ENCODE measurements at regions not wholly inside any gene's neighbourhood (a gene's known extent, or its start where the extent isn't known, plus 50 kb on each side); places are given as distances from the start of the nearest gene placed in this dataset.

DNA sequence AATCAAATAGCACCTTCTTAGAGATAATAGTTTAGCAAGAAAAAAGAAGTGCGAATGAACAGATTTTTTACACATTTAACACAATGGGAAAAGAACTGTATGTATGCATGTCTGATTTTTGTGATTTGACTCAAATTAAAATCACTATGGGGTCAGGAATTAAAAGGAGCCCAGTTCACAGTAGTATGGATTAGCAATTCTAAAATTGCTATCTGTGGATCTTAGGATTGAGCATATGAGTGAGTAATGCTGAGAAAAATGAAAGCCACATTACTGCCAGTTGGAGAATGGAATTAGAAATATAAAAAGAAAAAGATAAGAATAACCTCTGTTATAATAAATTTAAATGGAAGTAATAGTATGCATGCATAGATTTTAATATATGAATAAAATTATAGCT lies 386.8 kb upstream of the PLSCR5 start:
- no peak for TF ChIP-seq CTCF (IDR thresholded peaks at IDR 0.05; ENCODE audit: insufficient read depth, low read depth, low read length, missing control alignments)
- H3K4me3 ChIP-seq (ENCODE audit: low read depth, low read length): no peak overlapping the region
- DNase-seq (ENCODE audit: low read depth): no peak

GRCh38 chr3:146975476-146975875 lies 370.3 kb upstream of the PLSCR5 start:
- DNase-seq (ENCODE audit: low read depth): no peak
- H3K4me3 ChIP-seq (ENCODE audit: low read depth, low read length): no peak overlapping the region
- no peak for TF ChIP-seq CTCF (IDR thresholded peaks at IDR 0.05; ENCODE audit: insufficient read depth, low read depth, low read length, missing control alignments)

- no peak for TF ChIP-seq CTCF (IDR thresholded peaks at IDR 0.05; ENCODE audit: insufficient read depth, low read depth, low read length, missing control alignments)
- H3K4me3 ChIP-seq (ENCODE audit: low read depth, low read length): no peak overlapping the region
- DNase-seq (ENCODE audit: low read depth): no peak
Measured at GRCh38 chr3:146975032-146975431, 369.9 kb upstream of the PLSCR5 start.

- no peak for DNase-seq (ENCODE audit: low read depth)
- no peak overlapping the region for H3K4me3 ChIP-seq (ENCODE audit: low read depth, low read length)
- no peak for TF ChIP-seq CTCF (IDR thresholded peaks at IDR 0.05; ENCODE audit: insufficient read depth, low read depth, low read length, missing control alignments)
Measured at GRCh38 chr3:146974001-146974400, 368.9 kb upstream of the PLSCR5 start.

- TF ChIP-seq CTCF (IDR thresholded peaks at IDR 0.05; ENCODE audit: insufficient read depth, low read depth, low read length, missing control alignments): no peak
- DNase-seq (ENCODE audit: low read depth): no peak
Measured at GRCh38 chr3:146972726-146973125, 367.6 kb upstream of the PLSCR5 start.

DNA sequence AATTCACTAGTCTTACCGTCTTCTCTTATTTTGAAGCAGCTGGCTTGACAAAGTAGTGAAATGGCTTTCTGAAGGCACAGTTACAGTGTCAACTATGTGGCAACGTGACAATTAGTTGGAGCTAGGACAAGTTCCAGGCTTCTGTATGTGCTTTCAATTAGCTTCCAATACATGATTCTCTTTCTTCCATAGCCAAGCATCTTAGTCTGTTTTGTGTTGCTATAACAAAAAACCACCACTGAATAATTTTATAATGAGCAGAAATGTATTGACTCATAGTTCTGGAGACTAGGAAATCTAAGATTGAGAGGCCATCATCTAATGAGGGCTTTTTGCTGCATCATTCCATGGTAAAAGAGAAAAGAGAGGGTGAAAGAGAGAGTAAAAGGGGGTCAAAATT lies 365.1 kb upstream of the PLSCR5 start:
- DNase-seq (ENCODE audit: low read depth): no peak
- no peak for TF ChIP-seq CTCF (IDR thresholded peaks at IDR 0.05; ENCODE audit: insufficient read depth, low read depth, low read length, missing control alignments)
- no peak overlapping the region for H3K4me3 ChIP-seq (ENCODE audit: low read depth, low read length)

More at GRCh38 chr3:146972726-146973125, 367.6 kb upstream of the PLSCR5 start:
- no peak overlapping the region for H3K4me3 ChIP-seq (ENCODE audit: low read depth, low read length)

DNA sequence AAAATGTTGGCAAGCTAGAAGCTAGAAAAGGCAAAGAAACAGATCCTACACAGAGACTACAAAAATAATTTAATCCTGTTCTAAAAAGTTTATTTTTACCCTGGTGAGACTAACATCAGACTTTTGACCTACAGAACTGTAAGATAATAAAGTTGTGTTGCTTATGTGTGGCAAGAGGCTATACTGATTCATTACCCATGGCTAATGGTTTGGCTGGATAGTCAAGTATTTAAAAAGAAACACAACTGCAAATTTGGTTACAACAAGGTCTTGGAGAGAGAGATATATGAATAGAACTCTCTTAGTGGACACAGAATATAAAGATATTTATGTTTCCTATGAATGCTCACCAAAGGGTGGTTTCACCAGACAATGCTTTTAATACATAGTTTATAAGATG lies 364.2 kb upstream of the PLSCR5 start:
- no peak for DNase-seq (ENCODE audit: low read depth)
- no peak overlapping the region for H3K4me3 ChIP-seq (ENCODE audit: low read depth, low read length)
- TF ChIP-seq CTCF (IDR thresholded peaks at IDR 0.05; ENCODE audit: insufficient read depth, low read depth, low read length, missing control alignments): no peak

Measured in GM12865 (cell line).